Stomach (tissue), 4 donors: ENCODE measurements at regions not wholly inside any gene's neighbourhood (a gene's known extent, or its start where the extent isn't known, plus 50 kb on each side); places are given as distances from the start of the nearest gene placed in this dataset.

ENCODE experiments used
- EP300 ChIP-seq: sonication (generic); formaldehyde crosslinking; IDR thresholded peaks from one replicate; pipeline ENCODE4 v1.6.1; 2017; ENCODE audit warnings: antibody characterized with exemption
- POLR2A ChIP-seq, 4 donors: fragments of 450-650 bp; IDR thresholded peaks; one replicate each; pipeline ENCODE4 v1.6.1; 2016; ENCODE audit warnings: antibody characterized with exemption in 4 of 4, control low read depth in 2 of 4, mild to moderate bottlenecking in 1 of 4, moderate library complexity in 1 of 4
- POLR2AphosphoS5 ChIP-seq, 3 donors: sonication (generic); formaldehyde crosslinking; IDR thresholded peaks; one replicate each; pipeline ENCODE4 v1.6.1; 2016; ENCODE audit warnings: antibody characterized with exemption in 3 of 3
- TF ChIP-seq, protein P1 (sequence below), 7 experiments: fragments of 450-650 bp in 4 of 7; fragments of 200-600 bp in 3 of 7; sonication (generic) in 3 of 7; IDR thresholded peaks; one replicate each; pipeline ENCODE4 v1.5.1; 2016 to 2019; ENCODE audit warnings: antibody characterized with exemption in 7 of 7, control low read depth in 2 of 7, mild to moderate bottlenecking in 1 of 7

DNA sequence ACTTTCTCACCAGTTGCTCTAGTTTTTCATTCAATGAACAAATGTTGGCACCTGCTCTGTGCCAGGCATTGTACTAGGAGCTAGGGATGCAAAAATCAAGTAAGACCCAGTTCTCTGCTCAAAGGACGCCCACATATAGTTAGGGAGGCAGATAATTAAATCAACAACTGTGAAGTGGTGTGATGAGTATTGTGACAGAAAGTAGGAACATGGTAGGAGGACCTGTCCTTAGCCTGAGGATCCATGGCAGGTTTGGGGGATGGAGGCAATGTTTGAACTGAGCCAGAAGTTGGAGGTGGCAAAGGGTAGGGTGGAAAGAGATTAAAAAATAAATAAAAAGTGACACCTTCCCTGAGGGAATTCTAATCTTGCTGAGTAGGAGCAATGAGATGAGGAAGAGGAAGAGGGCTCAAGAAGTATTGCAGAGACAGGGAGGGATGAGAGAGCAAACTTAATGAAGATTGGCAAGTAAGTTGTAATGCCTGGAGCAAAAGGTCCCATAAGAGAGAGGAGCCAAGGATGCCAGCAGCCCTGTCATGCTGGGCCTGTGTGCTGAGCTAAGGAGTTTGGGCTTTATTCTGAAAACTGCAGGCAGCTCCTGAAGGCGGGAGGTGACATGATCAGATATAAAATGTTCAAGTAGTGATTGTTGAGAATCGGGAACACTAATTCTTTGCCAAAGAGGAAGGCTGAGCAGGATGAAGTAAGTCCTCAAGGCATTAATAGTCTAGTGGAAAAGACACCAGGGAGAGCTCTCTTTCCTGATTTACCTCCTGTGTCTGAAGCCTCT is 184.3 kb upstream of the PPP2R3A start:
- TF ChIP-seq, protein P1, sequence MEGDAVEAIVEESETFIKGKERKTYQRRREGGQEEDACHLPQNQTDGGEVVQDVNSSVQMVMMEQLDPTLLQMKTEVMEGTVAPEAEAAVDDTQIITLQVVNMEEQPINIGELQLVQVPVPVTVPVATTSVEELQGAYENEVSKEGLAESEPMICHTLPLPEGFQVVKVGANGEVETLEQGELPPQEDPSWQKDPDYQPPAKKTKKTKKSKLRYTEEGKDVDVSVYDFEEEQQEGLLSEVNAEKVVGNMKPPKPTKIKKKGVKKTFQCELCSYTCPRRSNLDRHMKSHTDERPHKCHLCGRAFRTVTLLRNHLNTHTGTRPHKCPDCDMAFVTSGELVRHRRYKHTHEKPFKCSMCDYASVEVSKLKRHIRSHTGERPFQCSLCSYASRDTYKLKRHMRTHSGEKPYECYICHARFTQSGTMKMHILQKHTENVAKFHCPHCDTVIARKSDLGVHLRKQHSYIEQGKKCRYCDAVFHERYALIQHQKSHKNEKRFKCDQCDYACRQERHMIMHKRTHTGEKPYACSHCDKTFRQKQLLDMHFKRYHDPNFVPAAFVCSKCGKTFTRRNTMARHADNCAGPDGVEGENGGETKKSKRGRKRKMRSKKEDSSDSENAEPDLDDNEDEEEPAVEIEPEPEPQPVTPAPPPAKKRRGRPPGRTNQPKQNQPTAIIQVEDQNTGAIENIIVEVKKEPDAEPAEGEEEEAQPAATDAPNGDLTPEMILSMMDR (IDR thresholded peaks at IDR 0.05), result no peak
- TF ChIP-seq POLR2AphosphoS5 (IDR thresholded peaks at IDR 0.05), result no peak
- TF ChIP-seq EP300, result no peak
- no peak for TF ChIP-seq POLR2A (IDR thresholded peaks at IDR 0.05)
